NCI-H460 (cell line): ENCODE measurements at regions not wholly inside any gene's neighbourhood (a gene's known extent, or its start where the extent isn't known, plus 50 kb on each side); places are given as distances from the start of the nearest gene placed in this dataset.

Source experiments
- DNase-seq: peaks from one replicate; pipeline ENCODE4 v3.0.0-alpha.2; 2016; ENCODE audit warnings: low read depth; ENCODE audit errors: extremely low read depth

DNA sequence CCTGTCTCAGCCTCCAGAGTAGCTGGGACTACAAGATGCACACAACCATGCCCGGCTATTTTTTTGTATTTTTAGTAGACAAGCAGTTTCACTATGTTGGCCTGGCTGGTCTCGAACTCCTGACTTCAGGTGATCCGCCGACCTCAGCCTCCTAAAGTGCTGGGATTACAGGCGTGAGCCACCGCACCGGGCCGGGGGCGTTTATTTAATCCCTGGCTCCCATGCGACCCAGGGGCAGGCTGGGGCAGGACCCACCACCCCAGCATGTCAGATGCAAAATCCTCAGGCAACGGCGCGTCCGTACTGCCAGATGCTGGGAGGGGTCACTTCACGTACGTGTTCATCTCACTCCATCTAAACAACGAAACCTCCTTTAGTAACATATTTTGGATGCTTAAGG is 518.7 kb upstream of the NOX3 start:
- DNase-seq = no peak

DNA sequence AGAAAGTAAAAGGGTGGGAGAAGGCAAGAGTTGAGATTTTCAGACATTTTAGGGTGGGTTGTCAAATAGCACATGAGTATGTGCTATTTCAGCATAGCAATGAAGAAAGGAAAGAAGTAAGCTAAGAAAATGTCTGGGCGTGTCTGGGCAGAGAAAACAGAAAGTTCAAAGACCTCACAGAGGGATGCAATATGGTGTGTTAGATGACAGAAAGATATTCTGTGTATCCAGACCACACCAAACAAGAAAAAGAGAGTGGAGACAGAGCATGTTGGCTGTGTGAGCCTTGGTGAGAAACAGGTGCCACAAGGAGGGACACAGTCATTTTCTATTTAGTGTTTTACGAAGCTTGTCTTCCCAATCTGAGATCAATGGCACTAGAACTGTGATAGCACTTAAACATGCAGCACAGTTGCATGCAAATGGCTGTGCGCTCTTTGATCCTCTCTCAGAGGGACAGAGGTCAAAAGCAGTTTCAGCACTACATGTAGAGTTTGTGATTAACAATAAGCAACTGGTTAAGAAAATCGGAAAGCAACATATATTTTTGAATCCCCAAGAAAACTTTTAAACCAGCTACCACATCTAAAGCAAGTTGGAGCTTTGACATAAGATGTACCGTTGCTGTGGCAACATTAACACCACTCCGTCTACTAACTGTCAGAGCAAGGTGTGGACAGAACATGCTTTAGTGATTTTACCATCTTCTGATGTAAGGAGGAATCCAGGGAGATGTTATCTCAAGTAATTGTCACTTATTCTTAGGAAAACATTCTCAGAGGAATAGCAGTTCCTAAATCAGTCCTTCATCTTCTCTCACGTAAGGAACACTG is 515.5 kb upstream of the NOX3 start:
- no peak for DNase-seq

DNA sequence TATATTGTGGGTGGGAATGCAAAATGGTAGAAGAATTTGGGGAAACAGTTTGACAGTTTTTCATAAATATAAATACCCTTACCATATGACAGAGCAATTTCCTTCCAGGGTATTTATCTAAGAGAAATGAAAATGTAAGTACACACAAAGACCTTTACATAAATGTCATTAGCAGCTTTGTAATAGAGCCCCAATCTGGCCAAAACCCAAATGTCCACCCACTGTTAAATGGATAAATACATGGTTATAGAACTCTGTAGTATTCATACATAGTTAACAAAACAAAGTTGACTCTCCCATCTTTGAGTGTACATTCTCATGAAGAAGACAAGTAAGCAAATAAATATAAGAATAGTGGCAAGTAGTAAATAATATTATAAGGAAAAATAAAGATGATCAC is 514.8 kb upstream of the NOX3 start:
- DNase-seq = no peak

DNA sequence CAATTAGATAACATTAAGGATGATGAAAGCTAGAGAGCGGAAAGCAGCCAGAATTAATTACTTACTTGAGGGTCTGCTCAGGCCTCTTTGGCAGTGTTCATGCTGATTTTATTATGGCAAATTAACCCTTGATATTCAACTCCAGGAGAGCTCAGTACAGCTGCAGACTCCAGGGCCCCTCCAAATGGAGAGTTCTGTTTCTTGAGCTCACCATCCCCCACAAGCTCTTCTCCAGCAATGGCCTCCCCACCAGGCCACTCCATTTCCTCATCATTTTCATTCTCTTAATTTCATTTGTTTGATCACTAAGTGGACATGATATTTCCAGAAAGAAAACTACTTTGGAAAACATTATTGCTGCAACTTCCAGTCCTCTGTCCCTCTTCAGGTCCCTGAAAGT is 513.3 kb upstream of the NOX3 start:
- DNase-seq = no peak

DNA sequence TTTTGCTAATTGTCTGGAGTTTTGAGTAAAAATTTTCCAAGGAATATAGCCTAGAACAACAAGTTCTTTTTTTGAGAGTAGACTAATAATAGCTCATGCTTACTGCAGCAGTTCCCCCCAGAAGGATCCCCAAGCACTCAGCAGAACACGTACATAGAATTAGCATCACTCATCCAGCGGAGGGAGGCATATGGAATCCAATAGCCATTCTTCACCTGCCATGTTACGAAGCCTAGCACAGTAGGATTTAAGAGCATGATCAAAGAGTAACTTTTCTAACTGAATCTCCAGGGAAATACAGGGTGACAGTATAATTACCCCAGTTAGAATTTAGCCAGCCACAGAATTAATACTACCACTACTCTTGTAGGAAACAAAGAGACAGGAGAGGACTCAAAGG is 511.7 kb upstream of the NOX3 start:
- DNase-seq = no peak

DNA sequence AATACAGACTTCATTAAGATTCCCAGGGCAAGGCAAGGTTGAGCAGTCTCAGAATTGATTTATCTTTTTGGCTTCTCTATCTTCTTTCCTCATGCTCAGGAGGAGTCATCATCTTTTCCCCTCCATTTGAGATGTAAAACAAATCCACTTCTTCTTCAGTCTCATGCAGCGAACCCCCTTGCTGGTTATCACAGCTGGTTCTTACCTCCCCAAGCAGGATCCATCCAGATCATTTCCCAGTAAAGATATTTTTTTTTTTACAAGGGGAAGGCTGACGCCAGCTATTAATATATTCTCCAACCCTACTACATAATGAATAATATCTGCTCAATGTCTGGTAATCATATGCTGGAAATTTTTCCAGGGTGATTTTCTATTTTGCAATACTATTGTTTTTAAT is 508.9 kb upstream of the NOX3 start:
- DNase-seq = no peak

DNA sequence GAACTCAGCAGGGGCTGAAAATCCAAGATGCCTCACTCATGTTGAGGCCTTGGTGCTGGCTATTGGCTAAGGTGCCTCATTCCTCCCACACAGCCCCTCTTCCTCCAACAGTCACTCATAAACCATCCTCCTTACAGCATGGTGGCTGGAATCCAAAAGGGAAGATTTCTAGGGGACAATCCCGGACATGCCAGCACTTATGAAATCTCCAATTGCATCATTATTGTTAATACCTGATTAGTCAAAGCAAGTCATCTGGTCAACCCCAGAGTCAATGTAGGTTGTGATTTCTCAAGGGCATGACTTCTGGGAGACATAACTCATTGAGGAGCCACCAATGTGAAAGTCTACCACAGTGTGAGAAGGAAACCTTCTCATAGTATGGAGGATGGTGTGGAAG is 506.6 kb upstream of the NOX3 start:
- DNase-seq = no peak

DNA sequence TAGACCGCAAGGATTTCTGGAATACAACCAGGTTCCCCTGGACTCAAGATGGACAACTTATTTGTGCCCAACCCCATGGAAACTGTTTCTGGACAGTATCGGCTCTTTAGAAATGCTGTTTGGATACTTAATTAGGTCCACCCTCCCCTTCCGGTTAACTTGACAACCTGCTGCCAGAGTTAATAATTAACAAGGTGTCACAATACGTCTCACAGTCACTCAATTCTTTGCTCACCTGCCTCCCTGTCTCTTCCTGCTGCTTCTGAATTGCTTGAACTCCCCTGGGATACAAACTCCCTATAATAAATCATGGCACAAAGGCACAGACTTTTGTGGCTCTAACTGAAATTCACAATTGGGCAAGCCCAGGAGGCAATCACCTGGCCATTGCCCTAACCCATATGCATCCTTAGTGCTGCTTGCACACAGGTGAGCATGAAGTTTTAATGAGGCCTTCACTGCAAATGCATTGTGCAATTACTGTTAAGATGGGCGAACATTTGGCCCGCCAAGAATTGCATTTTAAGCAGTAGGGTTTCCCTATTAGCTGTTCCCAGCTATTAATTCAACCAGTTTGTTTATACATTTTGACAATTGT is 504.4 kb upstream of the NOX3 start:
- DNase-seq = no peak

DNA sequence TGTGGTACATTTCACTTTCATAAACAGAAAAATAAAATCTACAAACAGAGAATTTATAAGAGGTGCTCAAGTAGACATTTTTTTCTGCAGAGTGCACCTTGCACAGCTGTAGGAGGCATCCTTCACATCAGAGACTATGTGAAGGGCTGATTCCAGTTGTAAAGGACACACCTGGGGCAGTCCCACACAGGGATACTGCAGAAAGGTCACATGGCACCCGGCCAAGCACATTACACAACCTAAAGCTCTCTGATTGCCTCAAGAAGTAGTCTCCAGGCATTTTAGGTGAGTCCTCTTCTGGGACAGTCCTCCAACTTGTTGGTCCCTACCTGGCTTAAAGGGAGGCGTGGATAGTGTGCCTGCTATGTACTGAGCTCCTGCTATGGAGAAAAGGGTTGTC is 502.9 kb upstream of the NOX3 start:
- DNase-seq = no peak

DNA sequence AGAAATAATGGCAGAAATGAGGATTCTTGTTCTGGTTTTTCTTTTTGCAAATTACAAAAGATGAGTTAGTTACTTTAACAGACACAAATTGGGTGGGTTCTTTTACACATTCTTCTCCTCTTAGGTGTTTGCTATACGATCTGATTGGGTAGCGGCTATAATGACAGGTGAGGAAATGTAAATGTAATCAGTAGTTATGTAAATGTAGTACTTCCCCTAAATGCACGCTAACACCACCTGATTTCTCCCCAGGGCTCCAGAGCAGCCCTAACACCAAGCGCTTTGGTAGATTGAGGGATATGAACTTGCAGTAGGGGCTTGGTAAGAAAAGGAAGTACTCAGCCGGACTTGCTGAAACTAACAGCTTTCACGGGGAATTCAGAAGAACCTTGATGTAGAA is 499.4 kb upstream of the NOX3 start:
- DNase-seq = no peak

DNA sequence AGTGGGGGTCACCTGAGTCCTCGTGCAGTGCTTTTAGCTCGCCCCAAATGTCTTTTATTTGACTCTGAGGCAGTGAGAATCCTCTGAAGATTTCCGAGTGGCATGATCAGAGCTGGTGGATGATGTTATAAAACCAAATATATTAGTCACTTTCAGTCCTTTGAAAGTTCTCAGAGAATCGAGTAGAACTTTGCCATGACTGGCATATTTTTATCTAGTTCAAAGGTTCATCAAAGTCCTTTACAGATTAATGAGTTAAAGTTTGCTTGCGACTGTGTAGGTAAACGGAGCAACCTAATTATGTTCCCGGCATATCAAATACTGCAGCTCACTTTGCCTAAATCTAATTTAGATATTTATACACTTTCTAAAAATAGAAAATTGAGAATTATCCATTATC is 498.5 kb upstream of the NOX3 start:
- no peak for DNase-seq

DNA sequence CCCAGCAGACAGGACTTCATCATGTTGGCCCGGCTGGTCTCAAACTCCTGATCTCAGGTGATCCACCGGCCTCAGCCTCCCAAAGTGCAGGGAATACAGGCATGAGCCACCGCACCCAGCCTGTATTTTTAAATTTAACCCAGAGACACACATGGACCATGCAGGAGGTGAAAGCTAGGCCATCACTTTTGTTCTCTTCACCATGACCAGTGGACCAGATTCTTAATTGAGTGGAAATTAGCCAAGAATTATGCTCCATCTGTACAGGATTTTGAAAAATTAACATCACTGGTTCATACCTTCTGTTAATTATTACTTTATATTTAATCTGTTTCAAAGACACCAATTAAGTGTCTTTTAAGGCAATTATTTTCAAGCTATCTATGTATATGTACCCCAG is 493.6 kb upstream of the NOX3 start:
- DNase-seq = no peak

DNA sequence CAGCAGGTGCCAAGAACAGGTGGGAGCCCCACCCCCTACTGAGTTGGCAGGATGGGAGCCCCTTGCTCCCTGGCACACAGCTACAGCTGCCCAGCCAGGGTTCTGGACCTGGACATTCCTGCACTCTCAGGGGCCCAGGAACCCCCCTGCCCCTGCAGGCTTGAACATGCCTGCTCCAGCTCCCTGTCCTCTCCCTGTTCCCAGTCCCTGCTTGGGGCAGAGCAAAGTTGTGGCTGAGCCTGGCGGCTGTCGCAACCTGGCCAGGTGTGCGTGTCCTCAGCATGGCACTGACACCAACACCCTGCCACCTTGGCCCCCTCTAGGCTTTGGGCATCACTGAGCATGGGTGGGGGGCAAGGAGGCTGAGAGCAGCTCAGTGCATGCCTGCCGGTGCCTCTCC is 491.2 kb upstream of the NOX3 start:
- no peak for DNase-seq

DNA sequence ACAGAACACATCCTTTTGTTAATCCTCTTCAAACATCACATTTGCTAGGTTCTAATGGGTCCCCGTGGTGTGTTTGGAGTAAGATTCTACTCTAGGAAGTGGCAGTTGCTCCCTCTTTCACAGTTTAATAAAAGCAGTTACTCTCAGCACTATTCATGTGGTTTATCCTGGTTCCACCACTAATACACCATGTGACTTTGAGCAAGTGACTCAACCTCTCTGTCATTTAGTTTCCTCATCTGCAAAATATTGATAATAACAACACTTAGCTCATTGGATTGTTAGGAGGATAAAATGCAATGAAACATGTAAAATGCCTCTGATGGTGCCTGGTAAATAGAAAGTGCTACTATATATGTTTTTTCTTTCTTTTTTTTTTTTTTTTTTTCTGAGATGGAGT is 488.0 kb upstream of the NOX3 start:
- DNase-seq = no peak

DNA sequence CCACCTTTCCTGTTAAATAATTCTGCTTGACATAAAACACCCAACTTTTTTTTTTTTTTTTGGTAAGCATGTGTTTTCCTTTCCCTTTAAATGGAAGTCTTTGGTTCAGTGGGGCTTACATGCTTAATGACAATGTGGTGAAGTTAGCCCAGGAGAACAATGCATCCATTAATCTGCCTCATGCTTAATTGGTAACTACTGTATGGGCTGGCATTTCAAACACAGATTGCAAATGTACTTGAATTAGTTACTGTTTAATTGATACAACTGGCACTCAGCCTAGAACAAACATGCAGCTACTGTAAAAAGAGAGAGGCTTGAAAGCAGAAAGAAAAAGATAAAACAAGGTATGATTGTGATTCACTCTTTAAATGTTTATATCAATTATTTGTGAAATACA is 483.6 kb upstream of the NOX3 start:
- DNase-seq = no peak

DNA sequence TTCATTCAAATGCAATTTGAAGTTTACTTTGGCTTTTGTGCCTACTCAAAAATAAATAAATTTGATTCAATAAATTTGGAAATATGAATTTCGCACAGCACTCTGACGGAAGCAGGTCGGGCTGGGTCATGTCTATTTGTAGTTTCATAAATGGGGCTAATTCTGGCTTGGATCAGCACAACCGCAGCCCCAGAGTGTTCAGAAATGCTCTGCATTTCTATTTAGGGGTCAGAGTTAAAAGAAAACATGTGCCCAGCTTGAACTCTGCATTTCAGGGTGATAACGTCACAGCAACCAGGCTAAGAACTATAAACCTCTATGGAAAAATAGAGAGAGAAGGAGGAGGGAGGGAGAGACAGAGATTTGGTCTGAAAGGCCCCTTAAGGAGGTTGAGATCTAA is 480.9 kb upstream of the NOX3 start:
- DNase-seq = no peak

DNA sequence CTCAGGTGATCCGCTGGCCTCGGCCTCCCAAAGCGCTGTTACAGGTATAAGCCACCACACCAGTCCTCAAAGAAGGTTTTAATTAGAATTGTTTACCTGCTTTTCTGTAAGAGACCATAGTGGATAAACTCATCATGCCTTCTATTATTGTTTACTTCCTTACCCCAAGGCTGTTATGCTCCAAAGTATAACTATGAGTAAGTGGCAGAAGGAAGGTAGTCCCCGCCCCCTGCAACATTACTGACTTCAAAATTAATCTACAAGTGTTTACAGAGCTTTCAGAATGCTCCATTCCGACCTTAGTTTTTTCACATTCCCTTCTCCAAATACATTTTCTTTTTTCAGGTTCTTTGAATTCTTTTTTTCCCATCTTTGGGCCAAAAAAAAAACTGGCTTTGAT is 480.5 kb upstream of the NOX3 start:
- no peak for DNase-seq

DNA sequence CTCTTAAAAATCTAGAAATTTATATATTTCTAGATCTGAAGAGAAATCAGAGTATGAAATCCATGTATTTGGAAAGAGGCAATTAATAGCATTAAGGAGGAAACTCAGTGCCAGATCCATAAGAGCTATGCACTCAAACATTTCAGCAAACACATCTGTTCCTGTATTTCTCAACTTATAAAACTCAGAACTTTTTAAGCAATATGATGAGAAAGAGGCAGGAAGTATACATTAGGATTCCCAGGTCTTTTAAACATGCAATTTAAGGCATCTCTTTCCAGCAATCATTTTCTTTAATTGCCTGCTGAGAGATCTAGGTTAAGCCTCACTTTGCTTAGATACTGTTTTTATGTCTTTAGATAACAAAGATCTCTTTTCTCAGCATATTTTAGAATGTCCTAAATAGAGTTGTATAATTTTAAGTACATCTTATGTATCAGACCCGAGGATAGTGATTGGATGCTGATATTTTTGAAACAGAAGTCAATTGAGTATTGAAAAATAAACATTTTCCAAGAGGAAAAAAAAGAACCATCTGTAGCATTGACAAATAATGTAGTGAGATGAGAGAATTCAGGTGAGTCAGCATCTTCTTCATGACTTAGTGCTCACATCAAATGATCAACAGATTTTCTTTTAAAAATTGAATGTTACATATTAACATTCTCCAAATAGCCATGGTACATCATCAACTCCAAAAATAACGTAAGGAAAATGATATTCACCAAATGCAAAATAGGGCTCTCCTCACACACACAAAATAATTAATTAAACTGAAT is 461.4 kb upstream of the NOX3 start:
- no peak for DNase-seq

DNA sequence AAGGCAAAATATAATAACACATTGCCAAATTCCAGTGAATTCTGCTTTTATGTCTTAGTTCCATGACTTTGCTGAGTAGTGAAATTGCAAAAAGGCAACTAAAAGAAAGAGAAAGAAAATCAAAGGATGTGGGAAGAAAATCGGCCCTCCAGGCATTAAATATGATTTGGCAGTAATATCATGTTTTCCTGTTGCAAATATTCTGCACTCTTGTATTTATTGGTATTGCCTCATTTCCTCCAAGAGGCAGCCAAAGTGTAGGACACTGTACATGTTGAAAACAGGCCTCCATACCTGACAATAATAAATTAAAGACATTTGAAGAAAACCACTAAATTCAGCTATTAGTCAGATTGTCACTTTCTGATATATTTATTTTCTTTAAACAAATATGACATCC is 460.0 kb upstream of the NOX3 start:
- DNase-seq = no peak

DNA sequence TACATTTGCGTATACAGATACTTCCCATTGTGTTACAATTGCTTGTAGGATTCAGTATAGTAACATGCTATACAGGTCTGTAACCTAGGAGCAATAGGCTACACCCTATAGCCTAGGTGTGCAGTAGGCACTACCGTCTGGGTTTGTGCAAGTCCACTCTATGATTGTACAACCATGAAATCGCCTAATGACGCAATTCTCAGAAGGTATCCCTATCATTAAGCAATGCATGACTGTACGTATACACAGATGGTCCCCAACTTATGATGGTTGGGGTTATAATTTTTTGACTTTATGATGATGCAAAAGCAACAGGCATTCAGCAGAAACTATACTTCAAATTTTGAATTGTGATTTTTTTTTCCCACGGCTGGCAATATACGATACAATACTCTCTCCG is 458.2 kb upstream of the NOX3 start:
- DNase-seq = no peak

DNA sequence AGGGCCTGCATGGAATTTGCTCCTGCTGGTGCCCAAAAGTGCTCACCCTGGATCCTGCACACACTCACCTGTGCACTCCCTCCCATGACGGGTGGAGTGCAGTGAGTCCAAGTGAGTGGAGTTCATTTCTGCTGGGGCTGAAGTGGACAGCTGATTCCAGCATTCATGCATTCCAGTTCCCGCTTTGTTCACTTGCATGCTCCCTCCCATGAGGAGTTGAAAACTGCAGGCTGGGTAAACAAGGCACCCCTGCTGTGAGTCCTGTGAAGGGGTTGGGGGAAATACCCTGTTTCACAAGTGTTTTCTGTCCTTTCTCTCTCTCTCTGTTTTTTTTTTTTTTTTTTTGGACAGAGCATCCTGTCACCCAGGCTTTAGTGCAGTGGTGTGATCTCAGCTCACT is 454.1 kb upstream of the NOX3 start:
- DNase-seq = no peak

DNA sequence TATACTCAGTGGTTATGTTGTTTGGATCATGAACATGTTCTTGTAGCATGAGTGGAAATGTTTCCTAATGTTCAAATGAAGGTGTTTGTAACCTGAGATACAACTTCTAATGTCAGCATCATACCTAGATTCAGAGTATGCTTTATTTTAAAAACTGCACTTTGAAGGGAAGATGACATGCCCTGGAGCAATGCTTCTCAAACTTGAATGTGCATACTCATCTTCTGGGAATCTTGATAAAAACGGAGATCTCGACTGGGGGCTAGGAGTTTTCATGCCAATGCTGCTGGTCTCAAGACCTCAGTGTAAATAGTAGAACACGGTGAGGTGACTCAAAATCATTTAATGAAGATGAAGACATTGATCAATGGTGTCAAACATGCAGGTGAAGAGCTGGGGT is 440.0 kb upstream of the NOX3 start:
- no peak for DNase-seq
